NCI-H524 treated with DMSO at 0.1 percent for 48 hours (cell line): ENCODE measurements at regions not wholly inside any gene's neighbourhood (a gene's known extent, or its start where the extent isn't known, plus 50 kb on each side); places are given as distances from the start of the nearest gene placed in this dataset.
A peak's percentile ranks its signal among the peaks of the same experiment; 100 is the strongest.
"Not testable (repeated sequence)": the region's sequence is repeated elsewhere in the genome, so short reads cannot be mapped to it uniquely, and the experiment has no call there.

ENCODE experiments used
- DNase-seq: peaks from one replicate; lab custom pipeline; 2025; lab: John Stamatoyannopoulos, UW

- no peak for DNase-seq
These were observed 55.1 kb upstream of the STARD13 start for GRCh38 chr13:33340631-33341030.

- no peak for DNase-seq
These were observed 56.4 kb upstream of the STARD13 start for GRCh38 chr13:33341861-33342452.

GRCh38 chr13:33345842-33346241, 60.3 kb upstream of the STARD13 start:
- no peak for DNase-seq

GRCh38 chr13:33347861-33348260, 62.3 kb upstream of the STARD13 start:
- no peak for DNase-seq

- no peak for DNase-seq
These were observed 62.8 kb upstream of the STARD13 start for GRCh38 chr13:33348366-33348765.

GRCh38 chr13:33349288-33349985, 63.9 kb upstream of the STARD13 start:
- no peak for DNase-seq

- no peak for DNase-seq
These were observed 64.7 kb upstream of the STARD13 start for GRCh38 chr13:33349986-33350826.

- no peak for DNase-seq
These were observed 65.8 kb upstream of the STARD13 start for GRCh38 chr13:33351319-33351718.

GRCh38 chr13:33352041-33352440, 66.5 kb upstream of the STARD13 start:
- DNase-seq = peak; percentile 56

- DNase-seq = peak; percentile 16
These were observed 67.0 kb upstream of the STARD13 start for GRCh38 chr13:33352526-33352925.

GRCh38 chr13:33353210-33353609, 67.7 kb upstream of the STARD13 start:
- no peak for DNase-seq

- DNase-seq = no peak
These were observed 68.1 kb upstream of the STARD13 start for GRCh38 chr13:33353646-33354045.

GRCh38 chr13:33355201-33355895, 69.8 kb upstream of the STARD13 start:
- no peak for DNase-seq

GRCh38 chr13:33358076-33358475, 72.5 kb upstream of the STARD13 start:
- not testable (repeated sequence) for DNase-seq

- DNase-seq = no peak
These were observed 77.6 kb upstream of the STARD13 start for GRCh38 chr13:33362986-33363727.

- DNase-seq = no peak
These were observed 78.6 kb upstream of the STARD13 start for GRCh38 chr13:33364192-33364591.

- no peak for DNase-seq
These were observed 81.0 kb upstream of the STARD13 start for GRCh38 chr13:33366469-33367062.

GRCh38 chr13:33367171-33367895, 81.8 kb upstream of the STARD13 start:
- no peak for DNase-seq

- no peak for DNase-seq
These were observed 82.4 kb upstream of the STARD13 start for GRCh38 chr13:33367926-33368325.

- DNase-seq = no peak
These were observed 83.5 kb upstream of the STARD13 start for GRCh38 chr13:33369073-33369472.
